ENCODE measurements at regions not wholly inside any gene's neighbourhood (a gene's known extent, or its start where the extent isn't known, plus 50 kb on each side); places are given as distances from the start of the nearest gene placed in this dataset.

GRCh38 chr12:67582844-67583243 is 65.7 kb upstream of the DYRK2 start:
- TF ChIP-seq CTCF (IDR thresholded peaks at IDR 0.05) (no peak), ZFX (IDR thresholded peaks at IDR 0.05; ENCODE audit: borderline replicate concordance) (no peak)

Data from 22Rv1 (cell line).